ENCODE measurements at regions not wholly inside any gene's neighbourhood (a gene's known extent, or its start where the extent isn't known, plus 50 kb on each side); places are given as distances from the start of the nearest gene placed in this dataset.

- Histone ChIP-seq H3K27ac (no peak overlapping the region), H3K27me3 (no peaks in the 10 kb centered on the region), H3K36me3 (no peaks in the 10 kb centered on the region), H3K9me3 (no peaks in the 10 kb centered on the region), H3K4me1 (no peaks in the 10 kb centered on the region), H3K4me3 (no peak overlapping the region)
- intact Hi-C loops (cut with DNase I) = no loop called here
- TF ChIP-seq POLR2A (IDR thresholded peaks at IDR 0.05) (no peak), POLR2AphosphoS5 (IDR thresholded peaks at IDR 0.05; ENCODE audit: insufficient read depth in 1 of 2, low read depth in 1 of 2) (no peak), CTCF (IDR thresholded peaks at IDR 0.05) (no peak)
- no peak for DNase-seq (ENCODE audit: extremely low spot score in 2 of 2)
Measured at GRCh38 chr16:5867250-5867649, 769.7 kb upstream of the EEF2KMT start.

- Histone ChIP-seq H3K36me3 (no peaks in the 10 kb centered on the region), H3K4me1 (no peaks in the 10 kb centered on the region), H3K27me3 (no peaks in the 10 kb centered on the region), H3K4me3 (no peak overlapping the region), H3K9me3 (no peaks in the 10 kb centered on the region), H3K27ac (no peak overlapping the region)
- intact Hi-C loops (cut with DNase I) = no loop called here
- DNase-seq (ENCODE audit: extremely low spot score in 2 of 2) = no peak
- TF ChIP-seq POLR2A (IDR thresholded peaks at IDR 0.05) (no peak), POLR2AphosphoS5 (IDR thresholded peaks at IDR 0.05; ENCODE audit: insufficient read depth in 1 of 2, low read depth in 1 of 2) (no peak), CTCF (IDR thresholded peaks at IDR 0.05) (no peak)
Measured at GRCh38 chr16:5865236-5865635, 767.6 kb upstream of the EEF2KMT start.

GRCh38 chr16:5863071-5863606, 765.5 kb upstream of the EEF2KMT start:
- H3K4me1 ChIP-seq = no peaks in the 10 kb centered on the region
- H3K4me3 ChIP-seq = no peak overlapping the region
- no peak for DNase-seq (ENCODE audit: extremely low spot score in 2 of 2)
- no peaks in the 10 kb centered on the region for H3K9me3 ChIP-seq
- intact Hi-C loops (cut with DNase I) = no loop called here
- no peak for TF ChIP-seq POLR2AphosphoS5 (IDR thresholded peaks at IDR 0.05; ENCODE audit: insufficient read depth in 1 of 2, low read depth in 1 of 2)
- no peak for TF ChIP-seq CTCF (IDR thresholded peaks at IDR 0.05)
- no peak for TF ChIP-seq POLR2A (IDR thresholded peaks at IDR 0.05)
- no peaks in the 10 kb centered on the region for H3K36me3 ChIP-seq
- no peak overlapping the region for H3K27ac ChIP-seq
- no peaks in the 10 kb centered on the region for H3K27me3 ChIP-seq

- no peak overlapping the region for H3K4me3 ChIP-seq
- intact Hi-C loops (cut with DNase I) = no loop called here
- H3K27me3 ChIP-seq = no peaks in the 10 kb centered on the region
- H3K9me3 ChIP-seq = no peaks in the 10 kb centered on the region
- TF ChIP-seq CTCF (IDR thresholded peaks at IDR 0.05) (no peak), POLR2A (IDR thresholded peaks at IDR 0.05) (no peak), POLR2AphosphoS5 (IDR thresholded peaks at IDR 0.05; ENCODE audit: insufficient read depth in 1 of 2, low read depth in 1 of 2) (no peak)
- no peak overlapping the region for H3K27ac ChIP-seq
- H3K36me3 ChIP-seq = no peaks in the 10 kb centered on the region
- H3K4me1 ChIP-seq = no peaks in the 10 kb centered on the region
- no peak for DNase-seq (ENCODE audit: extremely low spot score in 2 of 2)
Measured at GRCh38 chr16:5862103-5862840, 764.7 kb upstream of the EEF2KMT start.

GRCh38 chr16:5861241-5861640, 763.6 kb upstream of the EEF2KMT start:
- no peaks in the 10 kb centered on the region for H3K27me3 ChIP-seq
- TF ChIP-seq CTCF (IDR thresholded peaks at IDR 0.05) = no peak
- no peak for TF ChIP-seq POLR2A (IDR thresholded peaks at IDR 0.05)
- no peak for TF ChIP-seq POLR2AphosphoS5 (IDR thresholded peaks at IDR 0.05; ENCODE audit: insufficient read depth in 1 of 2, low read depth in 1 of 2)
- H3K27ac ChIP-seq = no peak overlapping the region
- no peaks in the 10 kb centered on the region for H3K36me3 ChIP-seq
- no peaks in the 10 kb centered on the region for H3K9me3 ChIP-seq
- intact Hi-C loops (cut with DNase I) = no loop called here
- no peak overlapping the region for H3K4me3 ChIP-seq
- no peak for DNase-seq (ENCODE audit: extremely low spot score in 2 of 2)
- no peaks in the 10 kb centered on the region for H3K4me1 ChIP-seq

Data from vagina (tissue), 2 donors.